HG03066 (cell line): ENCODE measurements at regions not wholly inside any gene's neighbourhood (a gene's known extent, or its start where the extent isn't known, plus 50 kb on each side); places are given as distances from the start of the nearest gene placed in this dataset.

Experiments used
- ATAC-seq: cut with Tn5 transposase; IDR thresholded peaks from one replicate; pipeline ENCODE4 v1.9.1; 2021; ENCODE audit warnings: low read depth; ENCODE audit not compliant: unreplicated experiment

DNA sequence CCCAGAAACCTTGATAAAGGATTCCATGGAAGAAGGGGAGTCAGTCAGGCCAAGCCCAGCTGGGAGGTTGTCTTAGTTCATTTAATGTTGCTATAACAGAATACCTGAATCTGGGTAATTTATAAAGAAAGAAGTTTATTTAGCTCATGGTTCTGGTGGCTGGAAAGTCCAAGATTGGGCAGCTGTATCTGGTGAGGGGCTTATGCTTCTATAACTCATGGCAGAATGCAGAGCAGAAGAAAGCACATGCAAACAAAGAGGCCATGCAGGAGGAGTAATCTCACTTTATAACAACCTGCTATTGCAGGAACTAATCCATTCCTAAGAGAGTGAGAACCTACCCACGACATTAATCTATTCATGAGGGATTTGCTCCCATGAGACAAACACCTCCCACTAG, 54.2 kb upstream of the ANKRD1 start:
- no peak for ATAC-seq

DNA sequence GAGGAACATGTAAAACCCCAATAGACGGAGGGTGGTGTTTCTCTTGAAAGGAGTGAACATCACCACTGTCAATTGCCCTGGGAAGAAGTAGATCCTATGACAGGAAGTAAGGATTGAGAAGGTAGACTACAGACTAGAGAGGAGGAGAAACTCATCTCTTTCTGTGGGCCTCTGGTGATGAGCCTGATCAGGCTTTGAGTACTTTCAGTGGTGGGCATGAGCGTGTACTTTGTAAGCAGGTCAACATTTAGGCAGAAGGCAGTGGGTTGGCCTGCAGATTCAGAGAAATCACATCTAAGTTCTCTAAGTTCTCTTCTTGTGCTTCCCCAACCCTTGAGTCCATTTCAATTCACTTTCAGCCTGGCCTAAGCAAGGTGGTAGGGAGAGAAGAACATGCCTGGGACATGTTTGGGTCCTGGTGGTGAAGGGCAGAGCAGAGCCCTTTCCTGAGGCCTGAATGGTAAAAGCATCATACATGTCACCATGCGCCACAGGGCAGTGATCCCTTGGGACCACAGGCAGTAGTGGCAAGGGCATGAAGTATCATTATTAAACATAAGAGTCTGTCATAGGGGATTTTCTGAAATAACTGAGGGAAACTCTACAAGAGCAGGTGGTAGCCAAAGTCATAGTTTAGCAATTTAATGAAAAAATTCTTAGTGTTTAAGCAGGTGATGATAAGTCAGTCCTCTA, 56.4 kb upstream of the ANKRD1 start:
- ATAC-seq: no peak

DNA sequence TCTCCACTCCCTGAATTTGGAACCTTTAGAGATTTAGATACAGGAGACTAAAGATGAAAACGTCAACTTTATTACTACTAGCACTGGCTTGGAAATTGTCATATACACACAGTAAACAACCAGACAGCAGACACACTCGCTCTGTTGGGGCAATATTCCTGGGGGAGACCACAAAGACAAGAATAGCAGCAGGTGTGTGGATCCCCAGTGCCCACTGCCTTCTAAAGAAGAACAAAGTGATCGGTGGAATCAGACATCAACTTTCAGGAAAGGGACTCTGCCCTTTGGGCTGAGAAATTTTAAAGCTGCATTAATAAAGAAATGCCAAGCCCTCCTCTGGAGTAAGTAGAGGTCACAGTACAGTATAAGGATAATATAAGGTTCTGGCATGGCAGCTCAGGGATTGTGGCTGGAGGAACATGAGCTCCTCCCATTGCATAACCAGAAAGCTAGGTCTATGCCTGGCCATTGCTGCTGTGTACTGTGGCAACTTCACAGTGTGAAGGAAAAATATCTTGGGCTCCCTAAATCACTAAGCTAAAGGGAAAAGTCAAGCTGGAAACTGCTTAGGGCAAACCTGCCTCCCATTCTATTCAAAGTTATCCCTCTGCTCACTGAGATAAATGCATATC, 57.1 kb upstream of the ANKRD1 start:
- ATAC-seq: no peak

DNA sequence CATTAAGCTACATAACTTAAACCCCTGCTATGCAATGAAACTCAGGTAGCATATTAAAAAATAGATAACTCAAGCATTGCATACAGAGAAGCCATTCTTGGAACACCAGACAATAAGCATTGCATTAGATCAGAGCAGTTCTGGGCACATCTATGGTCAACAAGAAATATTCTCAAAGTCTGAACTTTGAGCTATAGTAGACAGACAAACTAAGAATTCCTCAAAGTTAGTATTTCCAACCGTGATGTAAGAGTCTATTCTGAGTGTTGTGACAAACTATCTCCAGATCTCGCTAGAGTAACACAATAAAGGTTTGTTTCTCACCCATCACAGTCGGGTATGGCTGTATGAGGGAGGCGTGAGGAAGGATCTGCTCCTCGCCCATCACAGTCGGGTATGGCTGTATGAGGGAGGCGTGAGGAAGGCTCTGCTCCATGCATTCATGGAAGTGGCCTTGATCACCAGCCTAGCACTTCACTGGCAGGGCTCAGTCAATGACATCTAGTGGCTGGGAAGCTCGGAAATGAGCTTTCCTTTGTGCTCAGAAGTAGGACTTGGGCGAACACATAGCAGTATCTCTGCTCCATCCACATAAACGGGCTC, 61.6 kb upstream of the ANKRD1 start:
- ATAC-seq: no peak

DNA sequence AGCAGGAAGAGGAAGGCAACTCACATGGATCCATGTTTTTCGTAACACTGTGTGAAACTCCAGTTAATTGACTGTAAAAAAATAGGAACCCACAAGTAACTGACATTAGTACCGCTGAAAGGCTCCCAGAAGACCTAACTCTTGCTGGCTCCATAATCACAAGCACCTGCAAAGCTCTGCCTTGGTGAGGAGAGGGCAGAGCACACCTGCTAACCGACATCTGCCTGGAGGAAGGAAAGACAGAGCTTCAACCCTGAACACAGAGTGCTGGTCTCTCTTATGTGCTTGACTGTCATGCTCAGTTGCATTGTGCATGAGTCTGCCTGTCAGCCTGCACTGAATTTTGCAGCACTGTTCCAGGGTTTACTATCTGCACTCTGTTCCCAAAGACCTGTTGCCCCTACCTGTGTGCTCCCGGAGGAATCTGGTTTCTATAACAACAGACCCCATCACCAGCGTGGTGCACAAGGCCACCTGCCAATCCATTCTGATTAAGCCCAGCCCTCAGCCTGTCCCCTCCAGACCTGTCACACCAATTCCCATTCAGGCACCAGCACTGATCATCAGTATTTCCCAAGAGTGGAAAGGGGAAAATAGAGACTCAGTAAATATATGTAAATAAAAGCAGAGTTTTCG, 63.1 kb upstream of the ANKRD1 start:
- ATAC-seq: no peak

DNA sequence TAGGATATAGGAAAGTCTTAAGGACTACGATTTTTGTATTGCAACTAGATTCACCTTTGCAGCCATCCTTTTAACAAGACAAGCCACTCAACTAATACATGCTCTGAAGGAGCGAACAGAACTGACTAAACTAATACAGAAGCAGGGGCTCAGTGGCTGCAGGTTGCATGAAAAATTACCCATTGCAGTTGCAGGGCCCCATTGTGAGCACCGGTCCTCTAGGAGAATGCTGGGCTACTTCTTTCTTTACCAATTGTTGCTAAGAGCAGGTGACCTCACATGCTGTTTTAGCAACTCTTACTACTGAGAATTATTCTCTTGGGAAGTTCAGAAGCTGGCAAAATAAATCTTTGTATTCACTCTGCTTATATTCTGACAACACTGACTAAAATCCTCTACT, 64.0 kb upstream of the ANKRD1 start:
- ATAC-seq: no peak

DNA sequence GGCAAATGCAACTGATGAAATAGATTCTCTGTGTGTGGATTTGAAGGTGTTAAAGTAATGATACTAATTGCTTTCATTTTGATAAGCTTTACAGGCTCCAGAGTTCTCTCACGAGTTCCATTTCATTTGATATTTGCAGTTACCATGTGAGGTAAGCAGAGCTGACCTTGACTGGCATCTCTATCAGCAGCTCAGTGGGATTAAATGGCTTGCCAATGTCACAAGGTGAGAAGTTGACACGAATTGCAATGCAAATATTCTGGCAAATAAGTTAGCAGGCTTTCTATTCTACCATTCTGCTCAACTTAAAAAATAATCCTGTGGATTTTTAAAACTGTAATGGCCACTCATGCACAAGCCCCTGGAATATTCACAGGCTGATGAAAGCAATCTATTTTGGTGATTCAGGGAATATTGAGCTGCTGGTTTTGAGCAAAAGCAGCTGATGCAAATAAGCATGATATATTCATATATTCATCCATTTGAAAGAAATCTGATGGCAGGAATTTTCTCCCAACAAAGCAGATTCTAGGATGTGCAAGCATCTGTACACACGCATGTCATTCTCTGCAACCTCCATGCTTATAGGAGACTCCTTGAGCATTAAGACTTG, 64.5 kb upstream of the ANKRD1 start:
- no peak for ATAC-seq

DNA sequence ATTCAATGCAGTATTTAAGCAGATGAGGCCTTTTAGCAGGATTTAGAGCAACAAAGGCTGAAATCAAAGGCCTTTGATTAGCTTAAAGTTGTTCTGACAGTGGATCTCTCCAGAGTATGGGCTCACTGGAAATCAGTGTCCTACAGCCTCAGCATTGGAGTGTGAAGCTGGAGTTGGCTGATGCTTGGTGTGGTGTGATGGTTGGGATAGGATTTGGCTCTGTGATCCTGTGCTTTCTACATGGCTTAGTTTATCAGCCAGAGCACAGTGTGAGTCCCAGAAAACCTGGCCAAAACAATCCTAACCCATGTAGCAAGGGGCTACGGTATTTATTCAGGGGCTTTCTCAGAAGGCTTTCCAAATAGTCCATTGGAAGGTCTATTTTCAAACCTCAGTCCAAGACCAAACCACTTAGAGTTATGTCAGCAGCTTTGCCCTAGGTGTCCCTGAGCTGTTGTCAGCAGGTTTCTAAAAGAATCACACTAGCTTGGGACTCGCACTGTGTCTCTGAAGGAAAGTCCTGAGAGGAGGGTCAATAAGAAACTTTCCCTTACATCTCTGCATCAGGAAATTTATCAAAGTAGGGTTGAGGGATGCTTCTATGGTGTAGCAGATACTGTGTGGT, 65.4 kb upstream of the ANKRD1 start:
- ATAC-seq: no peak

DNA sequence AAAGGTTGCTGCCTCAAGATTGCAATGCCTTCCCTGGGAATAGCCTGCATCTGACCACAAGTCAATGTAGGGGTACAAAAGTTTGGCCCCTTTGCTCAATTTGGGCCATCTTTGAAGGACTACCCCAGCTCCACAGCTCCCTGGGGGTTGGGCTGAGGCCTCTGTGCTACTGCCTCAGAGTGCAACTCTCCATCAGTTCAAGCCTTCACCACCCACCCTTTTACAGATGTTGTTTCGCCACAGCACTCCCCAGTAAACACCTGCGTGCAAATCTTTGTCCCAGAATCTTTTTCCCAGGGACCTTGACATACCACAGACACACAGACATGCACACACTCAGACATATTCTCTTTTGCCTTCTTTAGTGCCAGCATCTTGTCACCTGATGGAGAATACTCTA, 66.0 kb upstream of the ANKRD1 start:
- no peak for ATAC-seq

DNA sequence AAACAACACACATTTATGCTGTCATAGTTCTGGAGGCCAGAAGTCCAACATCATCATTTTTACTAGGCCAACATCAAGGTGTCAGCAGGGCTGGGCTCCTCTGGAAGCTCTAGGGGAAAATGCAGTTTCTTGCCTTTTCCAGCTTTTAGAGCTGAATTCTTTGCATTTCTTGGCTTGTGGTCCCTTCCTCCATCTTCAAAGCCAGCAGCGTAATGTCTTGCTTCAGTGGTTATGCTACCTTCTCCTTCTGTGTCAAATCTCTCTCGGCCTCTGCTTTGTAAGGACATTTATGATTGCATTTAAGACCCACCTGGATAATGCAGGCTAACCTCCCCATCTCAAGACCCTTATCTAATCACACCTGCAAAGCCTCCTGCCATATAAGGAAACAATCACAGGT, 66.5 kb upstream of the ANKRD1 start:
- ATAC-seq: no peak

DNA sequence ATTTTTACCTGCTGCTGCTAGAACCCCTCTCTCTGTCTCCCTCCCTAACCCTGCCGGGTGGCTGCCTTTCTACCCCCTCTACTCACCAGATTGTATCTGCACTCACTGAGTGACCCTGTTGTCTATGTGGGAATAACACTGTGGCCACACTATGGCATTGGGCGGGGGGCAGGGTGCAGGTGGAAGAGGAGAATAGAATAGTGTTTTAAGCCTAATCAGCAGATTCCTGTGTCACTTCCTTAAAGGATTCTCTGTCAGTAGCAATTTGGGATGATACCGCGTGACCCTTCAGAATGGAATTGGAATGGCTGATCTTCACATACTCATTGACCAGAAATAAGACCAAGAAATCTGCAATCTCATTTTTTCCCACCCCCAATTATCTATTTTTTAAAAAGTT, 67.1 kb upstream of the ANKRD1 start:
- ATAC-seq: no peak

DNA sequence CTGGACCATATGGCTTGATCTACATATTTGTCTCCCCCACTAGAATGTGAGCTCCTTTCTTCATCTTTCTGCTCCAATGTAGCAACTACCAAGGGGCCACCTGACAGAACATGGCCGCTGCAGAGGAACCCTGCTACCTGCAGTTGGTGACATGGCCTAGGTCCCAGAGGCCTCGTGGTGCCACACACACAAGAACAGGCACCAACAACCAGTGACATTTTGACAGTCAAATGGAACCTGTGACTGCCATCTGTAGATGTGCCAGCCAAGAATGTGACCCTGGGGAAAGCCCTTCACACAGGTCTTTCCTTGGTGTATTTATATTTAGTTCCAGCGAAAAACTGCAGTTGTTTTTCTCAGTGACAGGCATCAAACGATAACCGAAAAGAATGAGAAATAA, 67.9 kb upstream of the ANKRD1 start:
- ATAC-seq: no peak

DNA sequence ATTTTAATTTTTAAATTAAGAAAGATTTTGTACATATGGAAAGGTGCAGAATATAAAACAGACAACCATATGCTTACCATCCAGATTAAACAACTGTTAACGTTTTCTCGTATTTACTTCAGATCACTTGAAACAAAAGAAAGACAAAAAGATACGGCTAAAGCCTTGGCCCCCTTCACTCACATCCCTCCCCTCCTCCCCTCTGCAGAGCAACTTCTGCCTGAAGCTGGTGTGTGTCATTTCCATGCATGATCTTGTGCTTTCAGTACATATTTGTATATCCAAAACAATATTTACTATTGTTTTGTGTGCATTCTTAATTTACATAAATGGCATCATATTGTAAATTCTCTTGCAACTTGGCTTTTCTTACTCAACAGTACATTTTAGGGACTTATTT, 68.5 kb upstream of the ANKRD1 start:
- no peak for ATAC-seq

DNA sequence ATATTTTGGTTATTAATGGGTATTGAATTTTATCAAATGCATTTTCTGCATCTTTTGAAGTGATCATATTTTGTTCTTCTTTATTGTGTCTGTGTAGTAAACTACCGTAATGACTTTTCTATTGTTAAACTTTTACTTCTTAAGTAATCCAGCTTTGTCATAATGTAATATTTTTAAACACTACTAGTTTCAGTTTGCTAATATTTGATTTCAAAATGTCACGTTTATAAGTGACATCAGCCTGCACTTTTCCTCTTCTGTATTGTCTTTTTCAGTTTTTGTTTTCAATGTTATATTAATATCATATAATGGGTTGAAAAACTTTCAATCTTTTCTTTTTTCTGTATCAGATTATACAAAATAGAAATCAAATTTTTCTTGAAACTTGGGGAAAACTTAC, 71.6 kb upstream of the ANKRD1 start:
- no peak for ATAC-seq

DNA sequence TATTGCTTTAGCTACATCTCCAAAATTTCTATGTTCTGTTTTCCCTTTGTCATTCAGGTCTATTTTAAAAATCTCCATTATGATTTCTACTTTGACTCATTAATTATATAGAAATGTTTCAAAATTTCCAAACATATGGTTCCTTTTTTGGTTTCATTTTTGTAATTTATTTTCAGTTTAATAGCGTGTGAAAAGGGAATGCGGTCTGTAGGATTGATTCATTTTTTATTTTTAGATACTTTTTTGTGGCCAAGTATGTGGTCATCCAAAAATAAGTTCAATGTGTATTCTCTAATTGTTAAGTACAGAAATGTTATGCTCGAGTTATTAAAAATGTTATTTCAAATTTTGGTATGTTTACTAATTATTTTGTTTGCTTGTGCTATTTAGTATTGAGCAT, 72.5 kb upstream of the ANKRD1 start:
- ATAC-seq: no peak

DNA sequence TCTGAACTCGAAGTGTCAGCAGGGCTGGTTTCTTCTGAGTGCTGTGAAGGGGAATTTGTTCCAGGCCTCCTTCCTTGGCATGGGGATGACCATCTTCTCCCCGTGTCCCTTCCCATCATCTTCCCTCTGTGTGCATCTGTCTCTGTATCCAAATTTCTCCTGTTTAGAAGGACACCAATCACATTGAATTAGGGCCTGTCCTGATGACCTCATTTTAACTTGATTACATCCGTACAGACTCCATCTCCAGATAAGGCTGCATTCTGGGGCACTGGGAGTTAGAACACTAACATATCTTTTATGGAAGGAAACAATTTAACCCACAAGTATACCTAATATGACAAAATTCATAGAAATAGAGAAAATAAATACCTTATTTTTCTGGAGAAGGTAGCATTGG, 76.8 kb upstream of the ANKRD1 start:
- ATAC-seq: no peak

DNA sequence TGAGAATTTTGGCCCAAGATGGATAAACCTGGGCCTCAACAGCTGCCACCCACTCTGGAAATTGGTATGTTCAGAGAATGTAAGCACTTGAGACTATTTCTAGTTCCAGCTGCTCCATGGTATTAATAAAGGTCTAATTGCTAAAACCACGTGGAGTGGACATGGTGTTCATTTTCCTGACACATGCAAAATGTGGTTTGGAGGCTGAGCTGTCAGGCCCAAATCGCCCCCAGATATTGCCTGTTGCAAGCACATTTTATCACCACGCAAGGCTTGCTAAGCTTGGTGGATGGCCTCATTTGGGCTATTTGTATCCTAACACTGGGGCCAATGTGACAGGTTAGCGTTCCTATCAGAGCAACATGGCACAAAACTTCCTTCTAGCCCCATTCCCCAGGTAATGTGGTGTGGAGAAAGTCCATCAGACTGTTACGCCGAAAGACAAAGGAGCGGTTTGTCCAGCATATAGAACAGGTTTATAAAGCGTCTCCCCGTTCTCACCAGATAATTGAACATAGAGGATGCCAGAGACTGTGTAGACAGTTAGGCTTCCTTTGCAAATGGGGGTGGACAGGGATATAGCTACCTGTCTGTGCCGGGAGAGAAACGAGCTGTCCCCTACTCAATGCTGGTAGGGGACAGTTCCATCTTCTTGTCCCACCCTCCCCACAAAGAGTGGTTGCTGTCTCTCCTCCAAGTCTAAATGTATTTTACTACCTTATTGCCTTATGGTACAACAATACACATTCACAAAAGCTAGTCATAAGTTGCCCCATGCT, 78.0 kb upstream of the ANKRD1 start:
- peak; percentile 17 for ATAC-seq

DNA sequence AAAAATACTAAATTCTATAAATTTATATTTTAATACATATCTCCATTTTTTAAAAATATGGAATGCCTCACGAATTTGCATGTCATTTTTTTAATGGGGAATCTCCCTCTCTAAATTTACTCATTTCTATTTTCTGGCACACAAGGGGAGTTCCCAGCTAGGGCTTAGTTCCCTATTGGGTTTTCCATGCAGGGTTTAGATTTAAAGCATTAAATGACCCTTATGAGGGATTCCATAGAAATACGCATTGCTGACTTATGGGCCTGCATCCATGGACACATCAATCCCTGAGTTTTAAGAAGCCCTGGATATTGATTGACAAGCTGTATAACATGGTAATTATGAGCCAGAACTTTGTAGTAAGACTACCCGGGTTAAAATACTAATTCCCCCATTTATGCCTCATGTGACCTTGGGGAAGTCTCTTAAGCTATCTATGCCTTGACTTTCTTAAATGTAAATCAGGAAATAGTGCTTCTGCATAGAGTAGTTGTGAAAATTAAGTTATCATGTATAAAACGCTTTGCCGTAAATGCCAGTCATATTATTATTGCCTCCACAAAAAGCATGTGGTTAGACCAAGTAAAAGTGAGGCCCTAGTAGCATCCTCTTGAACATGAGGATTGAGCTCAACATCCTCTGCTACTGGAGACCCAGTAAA, 78.8 kb upstream of the ANKRD1 start:
- peak; percentile 49 for ATAC-seq

DNA sequence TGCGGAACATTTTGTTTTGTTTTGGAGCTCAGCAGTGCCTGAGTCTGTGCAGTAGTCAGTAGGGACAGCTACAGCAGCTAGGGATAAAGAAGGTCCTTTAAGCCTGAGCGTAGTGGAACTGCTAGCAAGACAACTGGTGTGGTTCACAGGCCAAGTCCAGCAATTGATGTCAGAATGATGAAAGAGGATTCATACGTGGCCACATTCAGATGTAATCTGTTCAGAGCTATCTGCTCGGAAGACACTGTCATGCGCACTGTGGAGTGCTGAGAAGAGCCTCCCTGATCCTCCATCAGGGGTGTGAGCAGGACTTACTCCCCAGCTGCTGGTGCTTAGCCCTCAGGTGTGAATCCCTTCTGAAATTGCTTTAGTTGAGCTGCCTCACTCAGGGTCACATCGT, 79.6 kb upstream of the ANKRD1 start:
- no peak for ATAC-seq

DNA sequence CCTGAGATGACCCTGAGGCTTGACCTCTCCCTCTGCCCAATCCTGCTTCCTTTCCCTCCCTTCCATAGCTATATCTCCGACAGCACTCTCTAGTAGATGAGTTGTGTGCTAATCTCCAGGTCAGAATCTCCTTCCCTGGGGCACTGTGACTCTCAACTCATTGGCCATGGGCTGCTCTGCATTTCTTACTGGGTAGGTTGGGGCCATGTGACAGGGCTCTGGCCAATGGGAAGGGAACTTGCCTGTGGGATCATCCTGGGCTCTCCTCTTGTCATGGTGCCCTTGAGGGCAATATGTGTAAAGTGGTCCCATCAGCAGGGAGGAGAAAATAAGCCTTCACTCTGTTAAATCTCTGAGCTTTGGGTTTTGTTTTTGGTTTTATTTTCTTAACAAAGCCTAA, 80.1 kb upstream of the ANKRD1 start:
- no peak for ATAC-seq
